Body of pancreas (tissue), 4 donors: ENCODE measurements at regions not wholly inside any gene's neighbourhood (a gene's known extent, or its start where the extent isn't known, plus 50 kb on each side); places are given as distances from the start of the nearest gene placed in this dataset.

Experiments used
- ATAC-seq: fragments of 150-250 bp; one replicate; pipeline ENCODE4 v1.9.1; 2016
- DNase-seq, 4 donors: peaks; one replicate each; pipeline ENCODE4 v3.0.0-alpha.2; 2019
- H3K27ac ChIP-seq, 4 donors: fragments of 200-600 bp; sonication (generic); 1 replicate in 3 of 4; 2 replicates in 1 of 4; pipeline versions ENCODE4 v1.5.1 to v1.6.1; 2016 to 2019; ENCODE audit warnings: mild to moderate bottlenecking in 1 of 4, mixed read lengths in 1 of 4, moderate library complexity in 1 of 4
- H3K27me3 ChIP-seq, 2 donors: fragments of 200-600 bp; sonication (generic); one replicate each; pipeline ENCODE4 v1.6.0; 2016; ENCODE audit warnings: mild to moderate bottlenecking in 1 of 2
- H3K36me3 ChIP-seq, 2 donors: fragments of 200-600 bp; sonication (generic); replicated peaks in 1 of 2; 2 replicates each; pipeline ENCODE4 v1.5.1; 2016; ENCODE audit warnings: low read depth in 2 of 2; ENCODE audit not compliant: insufficient read depth in 1 of 2
- H3K4me1 ChIP-seq: fragments of 200-600 bp; sonication (generic); one replicate; pipeline ENCODE4 v1.6.0; 2016
- H3K4me3 ChIP-seq, 2 donors: fragments of 200-600 bp; sonication (generic); 1 replicate in 1 of 2; 2 replicates in 1 of 2; pipeline ENCODE4 v1.5.1; 2016 to 2019
- H3K9me3 ChIP-seq, 3 donors: fragments of 200-600 bp; sonication (generic); 1 replicate in 2 of 3; 2 replicates in 1 of 3; pipeline ENCODE4 v1.5.1; 2016
- POLR2A ChIP-seq, 3 donors: fragments of 450-650 bp; IDR thresholded peaks; one replicate each; pipeline ENCODE4 v1.6.1; 2016; ENCODE audit warnings: antibody characterized with exemption in 3 of 3, mild to moderate bottlenecking in 2 of 3
- WGBS, 2 donors: methylation state at CpG; one replicate each; pipeline ENCODE4 v1.1.5; 2017; 5-methylcytosine and 5-hydroxymethylcytosine counted together
- intact Hi-C: fragments of 100-400 bp; cut with DNase I; formaldehyde crosslinking; loops from one replicate; pipeline ENCODE4 v1.15.1; 2023
- TF ChIP-seq, protein P1 (sequence below), 7 experiments: fragments of 450-650 bp in 4 of 7; fragments of 200-600 bp in 3 of 7; sonication (generic) in 3 of 7; IDR thresholded peaks; one replicate each; pipeline ENCODE4 v1.5.1; 2016 to 2019; ENCODE audit warnings: antibody characterized with exemption in 7 of 7

GRCh38 chr13:60327511-60327910 lies 69.5 kb upstream of the TDRD3 start:
- H3K4me1 ChIP-seq: peaks cover 22% of the 10 kb centered on the region
- TF ChIP-seq POLR2A (IDR thresholded peaks at IDR 0.05): no peak
- WGBS, 2 donors: 3 to 5% methylated on average over 4 of the region's 4 CpGs
- ATAC-seq (peak; percentile 80), DNase-seq (peak in 2 of 4 donors; percentile 8 to 19)
- H3K9me3 ChIP-seq: no peaks in the 10 kb centered on the region
- H3K27ac ChIP-seq: peak overlapping the region in 2 of 4 donors; percentile 23 to 74
- no peaks in the 10 kb centered on the region for H3K27me3 ChIP-seq
- H3K4me3 ChIP-seq: no peak overlapping the region
- no peaks in the 10 kb centered on the region for H3K36me3 ChIP-seq
- intact Hi-C loops: no loop called here

DNA sequence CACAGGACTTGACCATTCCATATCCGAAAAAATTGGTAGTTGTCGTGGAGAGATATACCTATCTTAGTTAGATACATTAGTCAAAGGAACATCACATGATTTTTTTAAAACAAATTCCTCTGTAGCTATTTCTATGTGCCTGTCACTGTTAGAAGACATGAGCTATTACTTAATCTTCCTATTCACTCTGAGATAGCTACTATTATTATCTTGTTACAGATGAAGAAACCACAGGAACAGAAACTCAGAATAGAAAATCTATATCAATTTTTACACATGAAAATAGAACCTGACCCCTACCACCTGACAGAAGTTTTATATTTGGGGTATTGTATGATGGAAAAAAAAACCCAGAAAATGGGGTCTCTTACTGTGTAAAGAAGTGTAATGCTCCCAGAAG lies 68.9 kb upstream of the TDRD3 start:
- no peak overlapping the region for H3K4me3 ChIP-seq
- H3K27me3 ChIP-seq: no peaks in the 10 kb centered on the region
- 14 to 22% methylated on average over 2 of the region's 2 CpGs for WGBS, 2 donors
- intact Hi-C loops: no loop called here
- no peak for ATAC-seq
- peak overlapping the region in 3 of 4 donors; percentile 23 to 74 (median 41) for H3K27ac ChIP-seq
- H3K4me1 ChIP-seq: peaks cover 22% of the 10 kb centered on the region
- H3K9me3 ChIP-seq: no peaks in the 10 kb centered on the region
- TF ChIP-seq, protein P1, sequence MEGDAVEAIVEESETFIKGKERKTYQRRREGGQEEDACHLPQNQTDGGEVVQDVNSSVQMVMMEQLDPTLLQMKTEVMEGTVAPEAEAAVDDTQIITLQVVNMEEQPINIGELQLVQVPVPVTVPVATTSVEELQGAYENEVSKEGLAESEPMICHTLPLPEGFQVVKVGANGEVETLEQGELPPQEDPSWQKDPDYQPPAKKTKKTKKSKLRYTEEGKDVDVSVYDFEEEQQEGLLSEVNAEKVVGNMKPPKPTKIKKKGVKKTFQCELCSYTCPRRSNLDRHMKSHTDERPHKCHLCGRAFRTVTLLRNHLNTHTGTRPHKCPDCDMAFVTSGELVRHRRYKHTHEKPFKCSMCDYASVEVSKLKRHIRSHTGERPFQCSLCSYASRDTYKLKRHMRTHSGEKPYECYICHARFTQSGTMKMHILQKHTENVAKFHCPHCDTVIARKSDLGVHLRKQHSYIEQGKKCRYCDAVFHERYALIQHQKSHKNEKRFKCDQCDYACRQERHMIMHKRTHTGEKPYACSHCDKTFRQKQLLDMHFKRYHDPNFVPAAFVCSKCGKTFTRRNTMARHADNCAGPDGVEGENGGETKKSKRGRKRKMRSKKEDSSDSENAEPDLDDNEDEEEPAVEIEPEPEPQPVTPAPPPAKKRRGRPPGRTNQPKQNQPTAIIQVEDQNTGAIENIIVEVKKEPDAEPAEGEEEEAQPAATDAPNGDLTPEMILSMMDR (IDR thresholded peaks at IDR 0.05): no peak
- TF ChIP-seq POLR2A (IDR thresholded peaks at IDR 0.05): no peak
- DNase-seq: no peak
- no peaks in the 10 kb centered on the region for H3K36me3 ChIP-seq

GRCh38 chr13:60329221-60329923 lies 67.6 kb upstream of the TDRD3 start:
- peak; percentile 62 for ATAC-seq
- no peaks in the 10 kb centered on the region for H3K36me3 ChIP-seq
- peak; percentile 30 to 60 (median 52) for DNase-seq
- TF ChIP-seq, protein P1 (IDR thresholded peaks at IDR 0.05): peak; percentile 12 to 60 (median 47)
- TF ChIP-seq POLR2A (IDR thresholded peaks at IDR 0.05): no peak
- 2 to 20% methylated on average over 2 of the region's 2 CpGs for WGBS, 2 donors
- intact Hi-C loops: no loop called here
- no peaks in the 10 kb centered on the region for H3K27me3 ChIP-seq
- peak overlapping the region in 2 of 4 donors; percentile 22 to 48 for H3K27ac ChIP-seq
- no peaks in the 10 kb centered on the region for H3K9me3 ChIP-seq
- H3K4me3 ChIP-seq: no peak overlapping the region
- H3K4me1 ChIP-seq: peaks cover 22% of the 10 kb centered on the region

DNA sequence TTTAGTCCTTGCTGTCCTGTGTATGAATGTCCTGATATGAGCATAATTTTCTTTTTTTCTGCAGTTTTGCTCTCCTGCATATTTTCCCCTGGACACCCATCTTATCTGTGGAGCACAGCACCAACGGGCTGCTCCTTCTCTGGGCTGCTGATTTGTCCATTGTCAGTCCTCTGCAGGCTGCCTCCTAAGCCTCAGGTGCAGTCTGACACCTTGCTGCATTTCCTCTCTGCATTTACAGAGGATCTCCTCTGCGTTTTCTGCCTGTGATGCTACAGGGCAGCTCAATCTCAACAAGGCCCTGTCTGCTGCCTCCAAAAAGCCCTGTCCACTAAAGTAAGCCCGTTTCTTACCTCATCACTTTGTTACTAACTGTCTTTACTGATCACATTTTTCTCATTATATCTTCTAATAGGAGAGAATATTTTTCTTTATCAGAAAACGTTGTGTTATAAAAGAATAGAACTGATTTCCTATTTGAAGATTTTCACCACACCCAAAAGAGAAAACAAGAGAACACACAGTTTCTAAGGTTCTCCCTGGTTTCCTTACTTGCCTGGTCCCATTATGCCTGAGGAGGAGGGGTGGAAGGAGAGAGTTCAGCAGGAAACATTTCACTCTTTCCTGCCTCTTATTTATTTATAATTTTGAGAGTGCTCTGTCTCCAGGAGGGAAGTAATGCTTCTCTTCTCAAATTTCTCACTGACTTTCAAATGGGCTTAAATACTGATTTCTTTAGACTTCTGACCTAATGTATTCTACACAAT lies 65.6 kb upstream of the TDRD3 start:
- no peak for TF ChIP-seq POLR2A (IDR thresholded peaks at IDR 0.05)
- TF ChIP-seq, protein P1 (IDR thresholded peaks at IDR 0.05): no peak
- WGBS, 2 donors: 56 to 67% methylated on average over 4 of the region's 4 CpGs
- Histone ChIP-seq H3K4me3 (no peak overlapping the region), H3K27ac (no peak overlapping the region), H3K9me3 (no peaks in the 10 kb centered on the region), H3K36me3 (no peaks in the 10 kb centered on the region), H3K27me3 (no peaks in the 10 kb centered on the region), H3K4me1 (peaks cover 22% of the 10 kb centered on the region)
- ATAC-seq (no peak), DNase-seq (no peak)
- intact Hi-C loops: no loop called here

DNA sequence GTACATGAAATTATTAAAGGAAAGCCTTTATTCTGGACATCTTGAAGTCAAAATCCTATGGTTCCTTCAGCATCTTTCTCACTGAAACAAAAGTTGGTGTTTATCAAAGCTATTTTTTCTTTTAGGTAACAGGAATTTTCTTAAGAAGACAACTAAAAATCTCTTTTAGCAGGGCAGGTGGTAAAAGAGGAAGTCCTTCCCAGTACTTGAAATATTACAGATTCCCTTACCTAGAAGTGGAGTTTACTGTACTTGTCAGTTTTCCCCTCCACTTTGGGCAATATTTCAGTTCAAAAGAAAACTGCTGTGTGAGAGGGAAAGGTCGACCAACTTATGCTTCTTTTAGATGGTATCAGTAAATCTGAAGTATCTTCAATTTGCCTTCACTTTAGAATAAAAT lies 64.3 kb upstream of the TDRD3 start:
- 43 to 57% methylated on average over 1 of the region's 1 CpG for WGBS, 2 donors
- Histone ChIP-seq H3K4me1 (peaks cover 16% of the 10 kb centered on the region), H3K36me3 (no peaks in the 10 kb centered on the region), H3K4me3 (no peak overlapping the region), H3K27me3 (no peaks in the 10 kb centered on the region), H3K9me3 (no peaks in the 10 kb centered on the region), H3K27ac (no peak overlapping the region)
- intact Hi-C loops: no loop called here
- DNase-seq: no peak
- ATAC-seq: no peak
- TF ChIP-seq POLR2A (IDR thresholded peaks at IDR 0.05): no peak
- TF ChIP-seq, protein P1 (IDR thresholded peaks at IDR 0.05): no peak
